CD4-positive, alpha-beta T cell treated with Interleukin-12 subunit alpha and Interleukin-12 subunit beta, for 1 hour (primary cell): ENCODE measurements at regions not wholly inside any gene's neighbourhood (a gene's known extent, or its start where the extent isn't known, plus 50 kb on each side); places are given as distances from the start of the nearest gene placed in this dataset.
"Not testable (repeated sequence)": the region's sequence is repeated elsewhere in the genome, so short reads cannot be mapped to it uniquely, and the experiment has no call there.

Source experiments
- DNase-seq: peaks from one replicate; pipeline ENCODE4 v3.0.0-alpha.2; 2020

DNA sequence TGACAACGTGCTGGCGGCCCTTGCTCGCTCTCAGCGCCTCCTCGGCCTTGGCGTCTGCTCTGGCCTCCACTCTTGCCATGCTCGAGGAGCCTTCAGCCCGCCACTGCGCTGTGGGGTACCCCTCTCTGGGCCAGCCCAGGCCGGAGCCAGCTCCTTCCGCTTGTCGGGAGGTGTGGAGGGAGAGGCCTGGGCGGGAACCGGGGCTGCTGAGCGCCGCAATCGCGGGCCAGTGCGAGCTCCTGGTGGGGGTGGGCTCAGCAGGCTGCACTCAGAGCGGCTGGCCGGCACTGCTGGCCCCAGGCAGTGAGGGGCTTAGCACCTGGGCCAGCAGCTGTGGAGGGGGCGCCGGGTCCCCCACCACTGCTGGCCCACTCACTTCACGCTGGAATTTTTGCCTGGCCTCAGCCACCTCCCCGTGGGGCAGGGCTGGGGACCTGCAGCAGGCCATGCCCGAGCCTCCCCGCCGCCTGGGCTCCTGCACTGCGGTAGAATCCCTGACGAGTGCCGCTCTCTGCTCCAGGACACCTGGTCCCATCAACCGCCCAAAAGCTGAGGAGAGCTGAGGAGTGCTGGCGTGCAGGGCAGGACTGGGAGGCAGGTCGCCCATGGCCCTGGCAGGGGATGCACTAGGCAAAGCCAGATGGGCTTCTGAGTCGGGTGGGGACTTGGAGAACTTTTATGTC is 372.2 kb upstream of the NRG3 start:
- no peak for DNase-seq

GRCh38 chr10:81505777-81506176 is 369.2 kb upstream of the NRG3 start:
- DNase-seq = not testable (repeated sequence)

- no peak for DNase-seq
These were observed 360.2 kb upstream of the NRG3 start for GRCh38 chr10:81514811-81515210.

- DNase-seq = no peak
These were observed 354.3 kb upstream of the NRG3 start for GRCh38 chr10:81520688-81521087.

DNA sequence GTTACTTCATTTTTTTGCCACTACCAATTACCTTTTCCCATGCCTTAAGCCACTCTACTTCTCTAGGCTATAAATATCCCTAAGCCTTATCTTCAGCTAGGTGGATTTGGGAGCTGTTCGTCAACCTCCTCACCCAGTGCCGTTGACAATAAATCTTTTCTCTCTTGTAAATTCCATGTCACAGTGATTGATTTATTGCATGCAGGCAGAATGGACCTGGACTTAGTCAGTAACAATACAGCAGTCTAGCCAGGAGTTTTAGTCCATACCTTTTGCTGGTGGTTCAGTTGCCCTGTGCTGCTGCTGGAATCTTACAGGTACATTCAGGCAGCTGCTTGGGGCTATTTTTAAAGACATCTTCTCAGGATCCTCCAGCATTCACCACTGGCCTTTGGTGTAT is 350.5 kb upstream of the NRG3 start:
- no peak for DNase-seq

DNA sequence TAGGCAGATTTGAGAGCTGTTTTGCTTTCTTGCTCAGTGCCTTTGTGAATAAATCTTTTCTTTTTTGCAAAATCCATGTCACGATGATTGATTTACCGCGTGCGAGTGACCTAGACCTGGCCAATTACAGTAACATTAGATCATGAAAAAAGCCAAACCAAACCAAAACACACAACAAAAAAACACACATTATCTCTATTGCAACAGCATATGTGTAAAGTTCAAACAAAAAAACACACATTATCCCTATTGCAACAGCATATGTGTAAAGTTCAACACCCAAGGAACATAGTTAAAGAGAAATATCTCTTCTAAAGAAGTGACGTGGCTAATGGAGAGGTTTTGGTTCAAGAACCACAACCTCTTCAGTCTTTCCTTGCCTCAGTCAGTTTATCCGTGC is 342.6 kb upstream of the NRG3 start:
- no peak for DNase-seq

GRCh38 chr10:81534991-81535390 is 340.0 kb upstream of the NRG3 start:
- no peak for DNase-seq

DNA sequence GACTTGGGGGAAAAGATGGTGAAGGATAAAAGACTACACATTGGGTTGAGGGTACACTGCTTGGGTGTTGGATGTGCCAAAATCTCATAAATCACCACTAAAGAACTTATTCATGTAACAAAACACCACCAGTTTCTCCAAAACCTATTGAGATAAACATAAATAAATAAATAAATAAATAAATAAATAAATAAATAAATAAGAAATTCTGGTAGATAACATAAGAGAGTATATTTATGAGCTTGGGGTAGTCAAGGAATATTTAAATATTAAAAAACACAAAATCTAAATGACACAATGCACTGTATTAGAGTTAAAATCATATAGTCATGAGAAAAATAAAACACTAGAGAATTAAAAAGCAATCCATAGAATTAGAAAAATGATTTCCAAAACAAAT is 333.5 kb upstream of the NRG3 start:
- DNase-seq = no peak

DNA sequence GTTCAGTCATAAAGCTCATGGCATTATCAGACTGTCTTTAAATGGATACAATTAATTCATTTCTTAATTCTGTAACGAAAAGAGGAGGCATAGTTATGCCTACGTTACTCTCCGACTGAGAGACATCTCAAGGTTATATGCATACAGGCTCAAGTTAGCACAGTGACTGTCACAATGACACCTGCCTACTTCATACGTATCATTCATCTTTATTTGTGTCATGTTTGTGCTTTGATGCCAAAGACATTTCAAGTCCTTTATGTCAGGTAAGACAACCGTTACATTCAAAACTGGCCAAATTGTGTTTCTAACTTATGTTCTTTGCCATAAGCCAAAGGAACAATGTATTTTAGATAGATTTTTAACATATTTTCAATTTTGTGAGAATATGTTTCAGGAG is 328.8 kb upstream of the NRG3 start:
- no peak for DNase-seq

DNA sequence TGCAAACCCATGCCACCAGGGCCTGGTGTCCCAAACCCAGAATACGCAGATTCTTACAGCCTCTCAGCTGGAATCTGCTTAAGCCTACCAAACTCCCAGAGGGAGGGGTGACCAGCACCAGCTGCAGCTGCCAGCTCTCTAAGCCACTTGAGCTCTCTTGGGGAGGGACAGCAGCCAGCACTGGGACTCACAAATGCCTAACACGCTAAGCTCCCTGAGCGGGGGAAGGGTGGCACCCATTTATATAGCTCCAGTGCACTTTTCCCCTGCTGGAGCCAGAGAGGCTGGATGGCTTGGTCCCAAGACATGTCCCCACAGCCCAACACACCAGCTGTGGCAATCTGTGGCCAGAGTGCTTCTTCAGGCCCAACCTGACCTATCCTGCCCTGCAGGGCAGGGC is 326.8 kb upstream of the NRG3 start:
- DNase-seq = no peak

GRCh38 chr10:81564143-81564542 is 310.9 kb upstream of the NRG3 start:
- DNase-seq = no peak

DNA sequence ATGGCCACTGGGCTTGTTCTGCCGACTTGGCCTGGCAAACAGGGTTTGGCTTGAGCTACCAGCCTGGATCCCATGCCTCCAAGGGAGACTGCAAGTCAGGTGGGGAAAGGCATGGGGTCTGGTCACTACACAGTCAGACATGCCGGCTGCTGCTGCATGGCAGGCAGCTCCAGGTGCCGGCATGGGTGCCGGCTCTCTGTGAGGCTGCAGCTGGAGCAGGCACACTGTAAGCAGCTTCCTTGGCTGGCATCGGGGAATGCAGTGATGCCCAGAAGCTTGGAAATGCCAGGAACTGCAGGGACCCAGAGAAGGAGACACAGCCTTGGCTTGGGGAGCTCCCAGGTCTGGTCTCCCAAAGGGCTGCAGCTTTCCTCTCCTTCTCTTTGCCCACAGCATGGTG is 305.5 kb upstream of the NRG3 start:
- no peak for DNase-seq

- no peak for DNase-seq
These were observed 304.6 kb upstream of the NRG3 start for GRCh38 chr10:81570349-81570748.

DNA sequence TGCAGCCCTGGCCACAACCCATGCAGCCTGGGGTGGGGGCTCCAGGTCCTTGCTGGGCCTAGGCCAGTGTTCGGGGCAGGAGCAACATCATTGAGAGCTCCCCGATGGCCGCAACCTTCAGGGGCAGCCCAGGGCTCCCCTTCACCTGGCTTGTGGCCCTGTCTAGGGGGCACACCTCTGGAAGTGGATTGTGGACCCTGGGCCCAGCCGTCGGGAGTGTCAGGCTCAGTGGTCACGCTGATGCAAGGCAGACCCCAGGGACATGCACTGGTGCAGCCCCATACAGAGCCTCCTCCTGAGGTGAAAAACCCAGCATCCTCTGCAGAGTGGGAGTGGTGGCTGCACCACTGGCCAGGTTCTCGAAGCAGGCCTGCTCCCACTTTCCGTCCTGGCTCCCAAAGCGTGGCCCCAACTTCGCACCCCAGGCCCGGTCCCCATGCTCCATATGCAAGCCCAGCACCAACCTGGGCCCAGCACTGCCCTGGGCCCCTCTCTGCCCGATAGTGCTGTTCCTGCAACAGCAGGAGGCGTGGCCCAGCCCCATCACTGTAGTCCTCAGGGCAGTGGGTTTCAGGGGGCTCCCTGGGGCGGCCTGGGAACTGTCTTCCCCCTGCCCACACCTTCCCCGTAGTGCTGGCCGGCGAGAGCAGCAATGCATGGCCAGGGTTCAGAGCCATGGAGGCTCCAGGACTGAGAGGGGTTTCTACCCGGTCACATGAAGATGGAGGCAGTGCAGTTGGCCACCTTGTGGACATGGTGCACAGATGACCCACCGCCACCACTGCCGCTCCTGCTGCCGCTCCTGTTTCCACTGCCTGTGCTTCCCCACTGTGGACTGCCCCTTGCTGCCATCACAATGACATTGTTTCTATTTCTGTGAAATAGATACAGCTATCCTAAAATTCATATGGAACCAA is 303.9 kb upstream of the NRG3 start:
- no peak for DNase-seq

GRCh38 chr10:81575036-81575435 is 300.0 kb upstream of the NRG3 start:
- DNase-seq = no peak

DNA sequence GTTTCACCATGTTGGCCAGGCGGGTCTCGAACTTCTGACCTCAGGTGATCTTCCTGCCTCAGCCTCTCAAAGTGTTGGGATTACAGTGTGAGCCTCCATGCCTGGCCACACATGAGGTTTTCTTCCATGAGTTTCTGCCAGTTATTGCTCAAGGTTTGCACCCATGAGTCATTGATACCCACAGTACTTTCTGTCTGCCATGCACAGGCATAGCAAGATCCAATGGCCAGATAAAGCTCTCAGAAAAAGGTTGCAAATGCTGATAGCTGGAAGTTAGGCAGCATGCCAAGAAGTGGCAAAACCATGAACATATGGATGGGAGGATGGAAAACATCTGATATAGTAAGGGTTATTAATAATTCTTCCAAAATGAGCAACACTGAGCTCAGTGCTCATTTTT is 298.7 kb upstream of the NRG3 start:
- no peak for DNase-seq

- DNase-seq = no peak
These were observed 280.0 kb upstream of the NRG3 start for GRCh38 chr10:81594991-81595390.

GRCh38 chr10:81600185-81600584 is 274.8 kb upstream of the NRG3 start:
- no peak for DNase-seq

- DNase-seq = no peak
These were observed 271.8 kb upstream of the NRG3 start for GRCh38 chr10:81603106-81603620.

DNA sequence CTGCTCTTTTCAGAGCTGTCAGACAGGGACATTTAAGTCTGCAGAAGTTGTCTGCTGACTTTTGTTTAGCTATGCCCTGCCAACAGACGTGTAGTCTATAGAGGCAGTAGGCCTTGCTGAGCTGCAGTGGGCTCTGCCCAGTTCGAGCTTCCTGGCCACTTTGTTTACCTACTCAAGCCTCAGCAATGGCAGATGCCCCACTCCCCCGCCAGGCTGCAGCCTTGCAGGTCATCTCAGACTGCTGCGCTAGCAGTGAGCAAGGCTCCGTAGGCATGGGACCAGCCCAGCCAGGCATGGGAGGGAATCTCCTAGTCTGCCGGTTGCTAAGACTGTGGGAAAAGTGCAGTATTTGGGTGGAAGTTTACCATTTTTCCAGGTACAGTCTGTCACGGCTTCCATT is 230.5 kb upstream of the NRG3 start:
- not testable (repeated sequence) for DNase-seq

DNA sequence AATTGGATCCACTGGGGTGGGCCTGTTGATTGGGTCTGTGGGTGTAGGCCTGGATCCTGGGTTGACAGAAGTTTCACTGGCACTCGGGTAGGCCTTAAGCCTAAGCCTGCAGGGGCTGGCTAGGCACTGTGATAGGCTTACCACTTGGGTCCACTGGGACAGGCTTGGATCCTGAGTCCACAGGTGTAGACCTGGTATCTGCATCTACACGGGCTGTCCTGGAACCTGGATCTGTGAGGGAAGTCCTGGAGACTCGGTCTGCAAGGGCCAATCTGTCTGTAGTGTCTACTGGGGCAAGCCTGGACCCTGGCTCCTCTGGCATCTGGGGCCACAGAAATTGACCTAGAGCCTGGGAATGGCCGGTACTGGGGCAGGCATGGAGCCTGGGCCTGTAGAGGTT is 219.0 kb upstream of the NRG3 start:
- no peak for DNase-seq

- DNase-seq = no peak
These were observed 212.2 kb upstream of the NRG3 start for GRCh38 chr10:81662837-81663236.

- DNase-seq = not testable (repeated sequence)
These were observed 210.2 kb upstream of the NRG3 start for GRCh38 chr10:81664800-81665199.

GRCh38 chr10:81674941-81675340 is 200.1 kb upstream of the NRG3 start:
- no peak for DNase-seq
